HCT116 (cell line): ENCODE measurements at regions not wholly inside any gene's neighbourhood (a gene's known extent, or its start where the extent isn't known, plus 50 kb on each side); places are given as distances from the start of the nearest gene placed in this dataset.

Experiments
- ATAC-seq: fragments of 200-7000 bp; cut with Tn5 transposase; 2 replicates; pipeline ENCODE4 v1.9.1; 2020; ENCODE audit warnings: mild to moderate bottlenecking, moderate library complexity
- BruUV-seq: library from RNA; stranded (reverse); fragments of 400-500 nt; replicated peaks from 2 replicates; lab custom pipeline; 2021; lab: Mats Ljungman, UMichigan
- CTCF ChIA-PET: fragments of 300-600 bp; sonication (Branson Sonifier 250); formaldehyde crosslinking; loops from one replicate; lab custom pipeline; 2021; ENCODE audit warnings: antibody characterized with exemption; lab: Charles Lee
- POLR2A ChIA-PET: fragments of 300-600, 350-600 bp; sonication (Branson Sonifier 250); formaldehyde crosslinking; loops from one replicate; lab custom pipeline; 2021; ENCODE audit warnings: antibody characterized with exemption; lab: Charles Lee
- RAD21 ChIA-PET, 2 experiments: fragments of 300-600 bp; sonication (Branson Sonifier 250); formaldehyde crosslinking; loops; one replicate each; lab custom pipeline; 2023; ENCODE audit warnings: low total read pairs in 2 of 2; ENCODE audit not compliant: uncharacterized antibody in 2 of 2, unreplicated experiment in 2 of 2, low non-redundant PET in 1 of 2; lab: Charles Lee
- DNase-seq: peaks from one replicate; pipeline ENCODE4 v3.0.0-alpha.2; 2010; ENCODE audit warnings: low read depth, low spot score
- H2AFZ ChIP-seq: fragments of 200-600 bp; shearing (Covaris generic), sonication (generic); 2 replicates; pipeline ENCODE4 v1.6.1; 2017; ENCODE audit warnings: low read depth, mixed run types, mixed read lengths, antibody characterized with exemption, low read length; ENCODE audit not compliant: poor library complexity, severe bottlenecking
- H3K27ac ChIP-seq: 2 replicates; pipeline ENCODE4 v1.5.1; 2012; ENCODE audit warnings: low read depth, low read length
- H3K27me3 ChIP-seq: fragments of 200-600 bp; sonication (generic); 2 replicates; pipeline ENCODE4 v1.6.1; 2016; ENCODE audit warnings: mixed run types, low read length, mixed read lengths; ENCODE audit not compliant: insufficient read depth
- H3K36me3 ChIP-seq, 2 experiments: fragments of 200-500 bp in 1 of 2; fragments of 200-600 bp in 1 of 2; sonication (Bioruptor generic) in 1 of 2; sonication (generic) in 1 of 2; 2 replicates each; pipeline versions ENCODE4 v1.5.1 to v1.6.1; 2014 to 2016; ENCODE audit warnings: low read length in 2 of 2, inconsistent platforms in 1 of 2, mixed read lengths in 1 of 2, mixed run types in 1 of 2; ENCODE audit not compliant: insufficient read depth in 2 of 2, control insufficient read depth in 1 of 2
- H3K4me1 ChIP-seq, 2 experiments: fragments of 200-600 bp in 1 of 2; sonication (generic) in 1 of 2; 2 replicates each; pipeline versions ENCODE4 v1.5.1 to v1.6.1; 2012 to 2017; ENCODE audit warnings: low read length in 2 of 2, inconsistent platforms in 1 of 2, mild to moderate bottlenecking in 1 of 2, mixed read lengths in 1 of 2, mixed run types in 1 of 2, moderate library complexity in 1 of 2; ENCODE audit not compliant: insufficient read depth in 2 of 2, control insufficient read depth in 1 of 2
- H3K4me2 ChIP-seq: fragments of 200-600 bp; sonication (generic); 2 replicates; pipeline ENCODE4 v1.6.1; 2017; ENCODE audit warnings: mixed run types, low read length, mixed read lengths
- H3K4me3 ChIP-seq, 2 experiments: fragments of 200-600 bp in 1 of 2; sonication (generic) in 1 of 2; replicated peaks in 1 of 2; 2 replicates each; pipeline ENCODE4 v1.5.1; 2011 to 2016; ENCODE audit warnings: low read length in 2 of 2, control low read depth in 1 of 2, low read depth in 1 of 2, mild to moderate bottlenecking in 1 of 2, mixed read lengths in 1 of 2, mixed run types in 1 of 2
- H3K79me2 ChIP-seq: fragments of 200-600 bp; sonication (generic); 2 replicates; pipeline ENCODE4 v1.6.1; 2017; ENCODE audit warnings: mild to moderate bottlenecking, mixed run types, low read length, moderate library complexity, mixed read lengths; ENCODE audit not compliant: insufficient read depth
- H3K9ac ChIP-seq: fragments of 200-600 bp; sonication (generic); 2 replicates; pipeline ENCODE4 v1.6.1; 2016; ENCODE audit warnings: low read length, mixed read lengths
- H3K9me2 ChIP-seq: fragments of 200-600 bp; sonication (generic), shearing (Covaris generic); 2 replicates; pipeline ENCODE4 v1.6.1; 2017; ENCODE audit warnings: mixed run types, mild to moderate bottlenecking, moderate library complexity; ENCODE audit not compliant: insufficient read depth
- H3K9me3 ChIP-seq, 2 experiments: fragments of 200-500 bp in 1 of 2; fragments of 200-600 bp in 1 of 2; sonication (Bioruptor generic) in 1 of 2; sonication (generic) in 1 of 2; 2 replicates each; pipeline ENCODE4 v1.6.1; 2014 to 2017; ENCODE audit warnings: low read length in 2 of 2, mixed read lengths in 2 of 2, inconsistent platforms in 1 of 2, low read depth in 1 of 2, mild to moderate bottlenecking in 1 of 2, mixed run types in 1 of 2, moderate library complexity in 1 of 2; ENCODE audit not compliant: control insufficient read depth in 1 of 2, insufficient read depth in 1 of 2
- H4K20me1 ChIP-seq: fragments of 200-600 bp; sonication (generic), shearing (Covaris generic); 2 replicates; pipeline ENCODE4 v1.6.1; 2017; ENCODE audit warnings: mixed run types, mild to moderate bottlenecking, moderate library complexity; ENCODE audit not compliant: insufficient read depth
- CBX3 ChIP-seq: IDR thresholded peaks from 2 replicates; pipeline ENCODE4 v1.6.1; 2012; ENCODE audit warnings: low read depth
- CEBPB ChIP-seq: IDR thresholded peaks from 2 replicates; pipeline ENCODE4 v1.6.1; 2012; ENCODE audit warnings: low read depth
- EGR1 ChIP-seq: IDR thresholded peaks from 2 replicates; pipeline ENCODE4 v1.6.1; 2012; ENCODE audit warnings: low read depth
- ELF1 ChIP-seq: IDR thresholded peaks from 2 replicates; pipeline ENCODE4 v1.6.1; 2012; ENCODE audit warnings: low read depth, borderline replicate concordance
- EZH2 ChIP-seq: fragments of 200-600 bp; sonication (generic); IDR thresholded peaks from 2 replicates; pipeline ENCODE4 v1.6.1; 2017; ENCODE audit warnings: antibody characterized with exemption, mixed run types
- EZH2phosphoT487 ChIP-seq: fragments of 200-600 bp; IDR thresholded peaks from 2 replicates; pipeline ENCODE4 v1.6.1; 2018; ENCODE audit warnings: antibody characterized with exemption, borderline replicate concordance
- FOSL1 ChIP-seq: IDR thresholded peaks from 2 replicates; pipeline ENCODE4 v1.6.1; 2012; ENCODE audit warnings: low read depth
- JUND ChIP-seq: IDR thresholded peaks from 2 replicates; pipeline ENCODE4 v1.6.1; 2012
- POLR2A ChIP-seq: IDR thresholded peaks from 2 replicates; pipeline ENCODE4 v1.7.0; 2011; ENCODE audit warnings: borderline replicate concordance; ENCODE audit not compliant: insufficient read depth, insufficient read length; ENCODE audit errors: extremely low read depth
- RAD21 ChIP-seq: IDR thresholded peaks from 2 replicates; pipeline ENCODE4 v1.6.1; 2012; ENCODE audit warnings: low read depth, mild to moderate bottlenecking
- SIN3A ChIP-seq: IDR thresholded peaks from 2 replicates; pipeline ENCODE4 v1.6.1; 2012; ENCODE audit warnings: low read depth
- SP1 ChIP-seq: IDR thresholded peaks from 2 replicates; pipeline ENCODE4 v1.6.1; 2012; ENCODE audit warnings: low read depth
- SRF ChIP-seq: IDR thresholded peaks from 2 replicates; pipeline ENCODE4 v1.6.1; 2012; ENCODE audit warnings: low read depth
- TCF7L2 ChIP-seq: IDR thresholded peaks from 2 replicates; pipeline ENCODE4 v1.7.0; 2011; ENCODE audit warnings: borderline replicate concordance, inconsistent platforms; ENCODE audit not compliant: insufficient read depth, insufficient read length; ENCODE audit errors: extremely low read depth
- YY1 ChIP-seq: IDR thresholded peaks from 2 replicates; pipeline ENCODE4 v1.6.1; 2011; ENCODE audit warnings: low read length, low read depth, moderate library complexity, mild to moderate bottlenecking; ENCODE audit not compliant: insufficient replicate concordance; ENCODE audit errors: extremely low read depth
- ZNF274 ChIP-seq: fragments of 200-500 bp; sonication (Bioruptor generic); IDR thresholded peaks from 2 replicates; pipeline ENCODE4 v1.6.1; 2014; ENCODE audit warnings: mild to moderate bottlenecking, low read depth, low read length, inconsistent platforms
- intact Hi-C: fragments of 100-400 bp; cut with micrococcal nuclease; formaldehyde crosslinking; loops from 2 replicates; pipeline ENCODE4 v1.10.0; 2022
- TF ChIP-seq, protein P1 (sequence below): IDR thresholded peaks from 2 replicates; pipeline ENCODE4 v1.6.1; 2012
- TF ChIP-seq, protein P2 (sequence below): IDR thresholded peaks from 2 replicates; pipeline ENCODE4 v1.6.1; 2012
- TF ChIP-seq, protein P3 (sequence below), 3 experiments: fragments of 200-600 bp in 1 of 3; sonication (generic) in 1 of 3; IDR thresholded peaks in 2 of 3; conservative IDR thresholded peaks in 1 of 3; 2 replicates each; pipeline ENCODE4 v1.5.1; 2012 to 2017; ENCODE audit warnings: low read depth in 2 of 3, low read length in 2 of 3, antibody characterized with exemption in 1 of 3, borderline replicate concordance in 1 of 3, control low read depth in 1 of 3, mild to moderate bottlenecking in 1 of 3, mixed read lengths in 1 of 3, mixed run types in 1 of 3, moderate library complexity in 1 of 3; ENCODE audit not compliant: insufficient read depth in 1 of 3
- TF ChIP-seq, protein P4 (sequence below): IDR thresholded peaks from 2 replicates; pipeline ENCODE4 v1.6.1; 2011; ENCODE audit warnings: mild to moderate bottlenecking, low read length, moderate library complexity; ENCODE audit not compliant: insufficient replicate concordance; ENCODE audit errors: extremely low read depth

DNA sequence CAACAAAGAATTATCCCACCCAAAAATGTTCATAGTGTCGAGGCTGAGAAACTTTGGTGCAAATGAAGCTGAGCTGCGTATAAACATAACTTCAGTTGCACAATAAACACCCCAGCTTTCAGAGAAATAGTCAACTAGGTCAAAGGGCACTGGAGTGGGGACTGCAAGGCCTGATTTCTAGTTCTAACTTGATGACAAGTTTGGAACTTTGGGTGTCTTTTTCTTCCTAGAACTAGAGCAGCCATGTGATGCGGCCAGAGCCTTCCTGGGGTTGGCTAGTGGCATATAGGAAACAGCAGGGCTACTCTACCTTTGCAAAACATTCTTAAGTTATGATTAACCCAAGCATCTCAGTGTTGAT is 298.4 kb upstream of the AMIGO2 start (continued):
- no peak for TF ChIP-seq ZNF274

DNA sequence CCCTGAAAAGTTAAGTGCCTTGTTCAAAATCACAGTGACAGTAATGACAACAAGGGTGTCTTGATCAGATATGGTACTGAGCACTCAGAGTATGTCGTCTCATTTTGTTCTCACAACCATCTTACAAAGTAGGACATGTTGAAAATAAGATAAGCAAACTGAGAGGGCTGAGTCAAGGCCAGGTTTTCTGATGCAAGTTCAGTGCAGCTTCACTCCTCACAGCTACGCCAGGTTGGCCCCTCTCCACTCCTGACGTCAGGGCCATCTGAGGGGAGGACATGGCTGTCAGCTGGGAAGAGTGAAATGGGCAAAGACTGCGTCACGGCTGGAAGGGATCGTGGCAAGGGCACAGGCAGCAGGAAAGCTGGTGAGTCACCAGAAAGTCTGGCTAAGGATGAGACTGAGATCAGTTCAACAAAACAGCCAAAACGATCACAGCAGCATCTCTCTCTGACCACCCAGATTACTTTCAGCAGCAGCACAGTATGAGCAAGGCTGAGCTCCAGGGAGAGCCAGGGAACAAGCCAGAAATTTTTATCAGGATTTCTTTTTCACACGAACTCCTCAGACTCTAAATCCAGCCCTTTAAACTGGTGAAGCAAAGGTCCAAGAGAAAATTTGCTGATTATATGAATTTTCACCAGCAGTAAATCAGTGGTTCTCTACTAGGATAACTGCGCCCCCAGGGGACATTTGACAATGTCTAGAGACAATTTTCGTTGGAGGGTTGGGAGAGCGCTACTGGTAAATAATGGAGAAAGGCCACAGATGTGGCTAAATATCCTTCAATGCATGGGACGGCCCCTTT is 297.9 kb upstream of the AMIGO2 start:
- Histone ChIP-seq H4K20me1 (no peaks in the 10 kb centered on the region), H3K27me3 (no peaks in the 10 kb centered on the region), H3K4me2 (no peak overlapping the region), H3K9me2 (no peaks in the 10 kb centered on the region), H3K4me3 (no peak overlapping the region), H3K27ac (no peak overlapping the region), H3K9ac (no peak overlapping the region), H3K9me3 (no peaks in the 10 kb centered on the region), H3K79me2 (no peaks in the 10 kb centered on the region), H3K36me3 (no peaks in the 10 kb centered on the region), H2AFZ (no peak overlapping the region), H3K4me1 (no peaks in the 10 kb centered on the region)
- CTCF ChIA-PET = no interaction called here
- TF ChIP-seq, protein P1, sequence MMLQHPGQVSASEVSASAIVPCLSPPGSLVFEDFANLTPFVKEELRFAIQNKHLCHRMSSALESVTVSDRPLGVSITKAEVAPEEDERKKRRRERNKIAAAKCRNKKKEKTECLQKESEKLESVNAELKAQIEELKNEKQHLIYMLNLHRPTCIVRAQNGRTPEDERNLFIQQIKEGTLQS = no peak
- TF ChIP-seq ELF1 (no peak), ZNF274 (no peak), RAD21 (no peak), TCF7L2 (no peak), CBX3 (no peak), SIN3A (no peak), EZH2phosphoT487 (no peak), YY1 (no peak), EZH2 (no peak), FOSL1 (no peak), SRF (no peak), CEBPB (no peak), SP1 (no peak), POLR2A (no peak), EGR1 (no peak), JUND (no peak)
- TF ChIP-seq, protein P2, sequence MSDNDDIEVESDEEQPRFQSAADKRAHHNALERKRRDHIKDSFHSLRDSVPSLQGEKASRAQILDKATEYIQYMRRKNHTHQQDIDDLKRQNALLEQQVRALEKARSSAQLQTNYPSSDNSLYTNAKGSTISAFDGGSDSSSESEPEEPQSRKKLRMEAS = no peak
- TF ChIP-seq, protein P3, sequence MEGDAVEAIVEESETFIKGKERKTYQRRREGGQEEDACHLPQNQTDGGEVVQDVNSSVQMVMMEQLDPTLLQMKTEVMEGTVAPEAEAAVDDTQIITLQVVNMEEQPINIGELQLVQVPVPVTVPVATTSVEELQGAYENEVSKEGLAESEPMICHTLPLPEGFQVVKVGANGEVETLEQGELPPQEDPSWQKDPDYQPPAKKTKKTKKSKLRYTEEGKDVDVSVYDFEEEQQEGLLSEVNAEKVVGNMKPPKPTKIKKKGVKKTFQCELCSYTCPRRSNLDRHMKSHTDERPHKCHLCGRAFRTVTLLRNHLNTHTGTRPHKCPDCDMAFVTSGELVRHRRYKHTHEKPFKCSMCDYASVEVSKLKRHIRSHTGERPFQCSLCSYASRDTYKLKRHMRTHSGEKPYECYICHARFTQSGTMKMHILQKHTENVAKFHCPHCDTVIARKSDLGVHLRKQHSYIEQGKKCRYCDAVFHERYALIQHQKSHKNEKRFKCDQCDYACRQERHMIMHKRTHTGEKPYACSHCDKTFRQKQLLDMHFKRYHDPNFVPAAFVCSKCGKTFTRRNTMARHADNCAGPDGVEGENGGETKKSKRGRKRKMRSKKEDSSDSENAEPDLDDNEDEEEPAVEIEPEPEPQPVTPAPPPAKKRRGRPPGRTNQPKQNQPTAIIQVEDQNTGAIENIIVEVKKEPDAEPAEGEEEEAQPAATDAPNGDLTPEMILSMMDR (IDR thresholded peaks at IDR 0.05 in 2 of 3, conservative IDR thresholded peaks at IDR 0.05 in 1 of 3; ENCODE audit: borderline replicate concordance in 1 of 3, insufficient read depth in 1 of 3, low read depth in 2 of 3, low read length in 2 of 3) = no peak
- TF ChIP-seq, protein P4, sequence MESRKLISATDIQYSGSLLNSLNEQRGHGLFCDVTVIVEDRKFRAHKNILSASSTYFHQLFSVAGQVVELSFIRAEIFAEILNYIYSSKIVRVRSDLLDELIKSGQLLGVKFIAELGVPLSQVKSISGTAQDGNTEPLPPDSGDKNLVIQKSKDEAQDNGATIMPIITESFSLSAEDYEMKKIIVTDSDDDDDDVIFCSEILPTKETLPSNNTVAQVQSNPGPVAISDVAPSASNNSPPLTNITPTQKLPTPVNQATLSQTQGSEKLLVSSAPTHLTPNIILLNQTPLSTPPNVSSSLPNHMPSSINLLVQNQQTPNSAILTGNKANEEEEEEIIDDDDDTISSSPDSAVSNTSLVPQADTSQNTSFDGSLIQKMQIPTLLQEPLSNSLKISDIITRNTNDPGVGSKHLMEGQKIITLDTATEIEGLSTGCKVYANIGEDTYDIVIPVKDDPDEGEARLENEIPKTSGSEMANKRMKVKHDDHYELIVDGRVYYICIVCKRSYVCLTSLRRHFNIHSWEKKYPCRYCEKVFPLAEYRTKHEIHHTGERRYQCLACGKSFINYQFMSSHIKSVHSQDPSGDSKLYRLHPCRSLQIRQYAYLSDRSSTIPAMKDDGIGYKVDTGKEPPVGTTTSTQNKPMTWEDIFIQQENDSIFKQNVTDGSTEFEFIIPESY = no peak
- intact Hi-C loops = no loop called here
- RAD21 ChIA-PET = no interaction called here
- POLR2A ChIA-PET = no interaction called here
- DNase-seq (no peak), ATAC-seq (no peak)
- no TSS peak for BruUV-seq
